Dermis microvascular lymphatic vessel endothelial cell (primary cell): ENCODE measurements at regions not wholly inside any gene's neighbourhood (a gene's known extent, or its start where the extent isn't known, plus 50 kb on each side); places are given as distances from the start of the nearest gene placed in this dataset.

Experiments used
- DNase-seq, 2 donors: peaks; one replicate each; pipeline versions ENCODE4 v3.0.0 to v3.0.0-alpha.2; 2010; ENCODE audit warnings: low read depth in 2 of 2

DNA sequence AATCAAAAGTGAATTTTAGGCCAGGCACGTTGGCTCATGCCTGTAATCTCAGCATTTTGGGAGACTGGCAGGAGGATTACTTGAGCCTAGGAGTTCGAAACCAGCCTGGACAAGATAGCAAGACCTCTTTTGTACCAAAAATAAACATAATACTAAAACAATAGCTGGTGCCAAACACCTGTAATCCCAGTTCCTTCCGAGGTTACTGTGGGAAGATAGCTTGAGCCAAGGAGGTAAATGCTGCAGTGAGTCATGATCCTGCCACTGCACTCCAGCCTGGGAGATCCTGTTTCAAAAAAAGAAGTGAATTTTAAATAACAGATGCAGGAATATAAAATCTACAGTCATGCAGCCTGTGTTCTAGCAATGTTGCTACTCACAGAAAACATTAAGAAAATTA is 488.3 kb downstream of the PPARGC1A start:
- no peak for DNase-seq

DNA sequence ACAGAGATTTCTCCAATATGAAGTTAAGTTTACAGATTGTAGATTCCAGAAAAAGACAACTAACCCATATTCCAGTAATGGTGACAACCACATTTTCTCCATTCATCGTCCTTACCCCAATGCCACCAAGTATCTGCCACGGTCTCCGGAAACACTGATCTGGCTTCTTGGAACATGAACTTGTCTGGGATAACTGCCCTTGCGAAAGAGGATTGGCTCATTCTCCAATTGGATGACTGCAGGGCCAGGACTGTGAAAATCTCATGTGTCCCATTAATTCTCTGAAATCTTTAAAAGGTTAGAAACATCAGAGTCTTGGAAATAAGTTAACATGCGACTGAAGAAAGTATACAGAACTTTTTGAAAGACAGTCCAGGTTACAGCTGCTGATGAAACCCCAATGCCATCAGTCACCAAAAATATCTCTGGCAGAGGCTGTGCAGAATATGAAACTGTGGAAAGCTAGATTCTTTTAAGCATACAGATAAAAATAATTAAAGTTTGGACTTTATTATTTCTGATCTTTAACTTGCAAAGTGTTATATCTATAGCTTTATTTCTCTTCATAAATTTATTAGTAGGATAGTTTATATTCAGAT is 496.9 kb downstream of the PPARGC1A start:
- DNase-seq: no peak

DNA sequence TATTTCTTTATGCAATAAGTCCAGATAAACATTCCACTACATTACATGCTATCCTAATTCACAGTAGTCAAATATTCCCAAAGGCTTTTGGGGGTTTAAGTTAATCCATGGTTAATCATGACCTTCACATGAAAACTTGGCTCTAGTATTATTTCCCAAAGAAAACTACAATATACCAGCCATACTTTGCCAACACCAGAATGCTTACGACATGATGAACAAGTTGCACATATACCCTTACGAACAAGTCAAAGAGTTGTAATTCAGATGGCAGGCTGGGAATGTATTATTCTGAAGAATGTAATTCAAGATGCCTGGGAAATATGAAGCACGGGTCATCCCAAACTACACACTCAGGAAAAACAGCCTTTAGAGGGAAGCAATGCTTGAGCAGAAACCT is 499.6 kb downstream of the PPARGC1A start:
- DNase-seq: no peak

DNA sequence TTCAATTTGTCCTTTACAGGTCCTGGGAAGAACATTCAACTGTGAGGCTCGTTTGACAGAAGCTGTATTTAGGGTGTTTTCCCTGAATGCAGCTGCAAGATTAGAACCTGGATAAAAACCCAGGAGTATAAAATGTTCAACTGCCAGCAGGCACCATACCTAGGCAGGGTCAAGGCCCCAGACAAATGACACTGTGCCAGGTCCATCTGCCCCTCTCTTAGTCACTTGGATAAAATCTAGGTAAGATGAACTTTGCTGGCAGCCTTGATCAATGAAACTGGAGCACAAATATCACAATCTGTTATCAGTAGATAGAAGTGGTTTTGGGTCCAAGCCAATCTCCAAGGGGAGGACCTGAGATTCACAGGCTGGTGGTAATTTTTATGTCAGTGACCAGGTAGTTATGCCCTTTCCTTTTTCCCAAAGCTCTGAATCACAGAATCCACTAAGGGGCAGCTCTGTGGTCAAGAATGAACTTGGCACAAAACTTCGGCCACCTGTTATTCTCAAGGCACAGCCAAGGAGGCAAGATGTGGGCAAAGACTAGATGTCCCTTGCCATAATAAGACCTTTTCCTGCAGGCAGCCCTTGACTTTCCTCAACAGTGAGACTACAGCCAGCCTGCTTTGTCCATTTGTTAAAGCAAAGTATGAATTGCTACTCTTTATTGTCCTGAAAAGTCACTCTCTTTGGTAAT is 501.0 kb downstream of the PPARGC1A start:
- no peak for DNase-seq

GRCh38 chr4:23388255-23388654 is 501.6 kb downstream of the PPARGC1A start:
- DNase-seq: no peak

GRCh38 chr4:23384741-23385140 is 505.1 kb downstream of the PPARGC1A start:
- DNase-seq: no peak

- no peak for DNase-seq
Observed at GRCh38 chr4:23382879-23383278, 507.0 kb downstream of the PPARGC1A start.

DNA sequence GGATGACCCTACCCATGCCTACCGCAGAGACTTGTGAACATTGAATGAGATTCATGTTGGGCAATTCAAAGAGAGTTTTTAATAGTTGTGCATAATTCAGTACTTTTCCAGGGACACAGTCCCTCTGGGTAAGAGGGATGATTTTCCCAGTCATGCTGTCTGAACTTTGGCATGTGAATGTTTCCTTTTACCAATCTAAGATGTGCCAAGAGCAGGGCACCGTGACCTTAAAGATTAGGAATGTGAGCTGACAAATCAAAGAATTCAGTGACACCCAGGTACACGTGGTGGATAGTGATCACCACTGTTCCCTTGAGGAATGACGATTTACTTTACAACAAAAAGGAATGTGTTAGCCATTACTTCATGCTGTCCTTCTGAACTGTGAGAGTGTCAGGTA is 515.6 kb downstream of the PPARGC1A start:
- DNase-seq: no peak

GRCh38 chr4:23373261-23373660 is 516.6 kb downstream of the PPARGC1A start:
- no peak for DNase-seq

DNA sequence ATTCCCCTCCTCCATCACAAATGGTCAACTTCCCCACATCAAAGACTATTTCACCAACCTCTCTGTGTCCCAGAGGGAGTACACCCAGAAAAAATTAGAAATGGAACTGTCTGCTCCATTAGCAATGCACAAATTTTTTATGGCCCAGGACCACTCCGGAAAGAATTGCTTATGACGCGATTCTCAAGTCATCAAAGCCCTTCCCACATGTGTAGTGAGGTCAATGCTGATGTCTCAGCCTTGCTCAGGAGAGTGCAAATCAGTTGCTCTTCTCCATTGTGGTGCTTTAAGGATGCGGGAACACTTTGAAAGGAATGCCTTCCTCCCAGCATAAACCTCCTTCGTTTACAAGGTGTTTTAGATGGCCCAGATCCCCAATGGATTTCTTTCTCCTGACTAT is 518.3 kb downstream of the PPARGC1A start:
- no peak for DNase-seq

GRCh38 chr4:23369331-23369730 is 520.5 kb downstream of the PPARGC1A start:
- no peak for DNase-seq

DNA sequence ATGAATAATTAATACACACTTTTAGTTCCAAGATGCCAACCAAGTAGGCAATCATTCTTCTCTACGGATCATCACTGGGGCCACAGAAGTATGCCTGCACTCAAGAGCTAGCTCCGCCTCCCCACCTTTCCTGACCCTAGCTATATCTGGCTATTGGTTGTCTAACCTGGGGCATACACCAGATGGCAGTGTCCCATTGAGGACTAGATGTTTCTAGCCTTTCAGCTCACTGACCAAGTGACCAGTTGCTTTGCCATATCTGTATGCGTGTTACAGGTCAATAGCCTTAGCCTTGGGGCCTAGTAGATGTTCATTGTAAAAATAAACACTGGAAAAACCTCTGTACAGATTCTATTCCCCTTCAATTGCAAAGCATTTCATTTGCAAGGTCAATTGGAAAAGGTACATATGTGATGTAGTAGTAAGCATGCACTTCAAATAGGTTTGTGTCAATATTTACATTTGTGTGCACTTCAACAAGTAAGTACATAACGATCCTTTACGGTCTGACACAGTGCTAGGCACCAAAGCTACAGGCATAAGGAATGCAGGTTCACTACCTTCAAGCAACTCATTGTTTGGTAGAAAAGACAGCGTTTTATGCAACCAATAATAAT is 521.7 kb downstream of the PPARGC1A start:
- no peak for DNase-seq

DNA sequence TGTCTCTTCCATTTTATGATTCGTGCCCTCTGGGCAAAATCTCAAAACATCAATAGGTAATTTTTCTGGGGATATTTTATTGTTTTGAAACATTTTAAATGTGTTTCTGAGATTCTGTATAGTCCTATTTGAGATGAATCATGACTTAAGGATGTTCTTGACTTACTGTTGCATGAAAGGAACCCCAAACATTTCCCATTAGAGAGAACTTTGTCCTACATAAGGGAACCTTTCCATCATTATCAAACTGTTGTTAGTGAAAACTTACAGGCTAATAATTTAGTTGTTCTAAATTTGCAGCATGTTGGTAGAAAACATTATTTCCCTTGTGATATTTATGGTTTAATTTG is 523.3 kb downstream of the PPARGC1A start:
- no peak for DNase-seq

DNA sequence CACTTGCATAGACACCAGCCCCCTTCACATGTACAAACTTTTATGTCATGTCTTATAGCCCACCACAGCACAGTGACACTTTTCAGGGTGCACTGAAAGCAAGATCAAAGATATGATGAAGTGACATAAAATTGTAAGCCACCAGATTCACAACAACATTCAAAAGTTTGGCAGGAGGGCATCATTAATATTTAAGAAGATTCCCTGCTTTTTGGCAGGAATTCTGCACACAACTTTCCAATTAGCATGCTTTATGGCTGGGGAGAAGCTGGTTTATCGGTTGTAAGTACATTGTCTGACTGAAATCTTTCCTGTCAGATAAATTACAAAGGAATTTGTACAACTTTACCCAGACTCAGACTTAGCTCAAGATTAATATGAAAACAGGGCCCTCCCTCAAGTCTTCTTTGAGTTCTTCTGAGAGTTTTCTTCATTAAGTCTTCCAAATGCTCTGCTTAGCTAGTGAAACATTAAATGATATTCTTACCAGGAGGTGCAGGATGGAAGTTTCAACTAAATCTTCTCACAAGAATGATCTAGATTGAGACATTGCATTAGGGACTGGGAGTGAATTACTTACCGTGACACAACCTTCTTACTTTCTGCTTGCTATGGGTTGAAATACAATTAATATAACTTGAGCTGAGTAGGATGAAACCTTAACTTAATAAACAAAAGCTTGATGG is 523.8 kb downstream of the PPARGC1A start:
- DNase-seq: no peak

DNA sequence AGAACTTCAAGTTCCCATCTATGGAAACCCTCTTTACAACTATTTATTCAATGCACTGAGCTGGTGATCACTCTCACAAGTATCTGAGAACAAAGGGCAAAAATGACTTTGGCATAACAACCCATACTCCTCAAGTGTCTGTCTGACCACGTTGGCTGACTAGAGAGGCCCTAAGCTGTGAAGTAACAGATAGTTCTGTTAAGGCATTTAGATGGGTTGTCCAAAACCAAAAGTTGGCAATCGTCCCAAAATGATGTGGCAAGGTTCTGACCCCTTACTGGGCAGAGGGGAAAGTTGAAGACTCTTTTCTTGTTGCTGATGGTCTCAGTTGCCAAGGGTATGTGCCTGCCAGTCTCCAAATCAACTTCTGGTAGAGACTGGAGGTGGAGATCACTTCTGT is 524.8 kb downstream of the PPARGC1A start:
- no peak for DNase-seq

GRCh38 chr4:23364167-23364566 is 525.7 kb downstream of the PPARGC1A start:
- DNase-seq: no peak

DNA sequence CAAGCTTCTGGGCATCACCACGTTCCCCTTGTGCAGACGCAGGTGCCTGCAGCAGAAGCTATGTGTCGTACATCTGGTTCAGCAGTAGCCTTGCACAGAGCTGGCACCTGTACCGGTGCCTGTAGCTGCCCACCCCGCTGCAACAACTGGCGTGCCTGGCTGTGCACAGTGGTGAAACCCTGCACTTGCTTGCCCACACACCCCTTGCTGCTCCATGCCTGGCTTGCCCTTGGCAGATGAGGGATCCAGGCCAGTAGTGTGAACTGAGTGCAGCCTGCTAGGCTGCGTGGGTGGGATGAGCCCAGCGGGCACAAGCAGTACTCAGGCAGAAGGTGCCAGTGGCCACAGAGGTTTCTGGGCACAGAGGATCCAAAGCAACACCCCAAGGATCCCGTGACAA is 528.4 kb downstream of the PPARGC1A start:
- DNase-seq: no peak

DNA sequence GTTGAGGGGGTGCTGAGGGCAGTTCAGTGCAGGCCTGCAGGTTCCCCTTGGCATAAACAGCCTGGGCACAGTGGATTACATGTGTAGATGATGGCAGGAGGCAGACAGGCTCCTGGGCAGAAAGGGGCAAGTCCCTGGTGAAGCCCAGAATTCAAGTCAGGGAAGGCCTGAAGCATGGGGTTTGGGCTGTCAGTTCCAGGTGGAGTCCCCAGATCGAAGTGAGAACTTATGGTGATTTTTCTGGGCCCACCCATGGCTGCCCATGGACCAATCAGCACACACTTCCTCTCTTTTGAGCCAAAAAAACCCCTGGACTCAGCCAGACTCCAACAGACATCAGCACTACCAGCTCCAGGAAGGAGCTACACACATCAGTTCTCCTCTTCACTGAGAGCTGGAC is 529.1 kb downstream of the PPARGC1A start:
- DNase-seq: no peak

GRCh38 chr4:23355258-23355657 is 534.6 kb downstream of the PPARGC1A start:
- DNase-seq: no peak

DNA sequence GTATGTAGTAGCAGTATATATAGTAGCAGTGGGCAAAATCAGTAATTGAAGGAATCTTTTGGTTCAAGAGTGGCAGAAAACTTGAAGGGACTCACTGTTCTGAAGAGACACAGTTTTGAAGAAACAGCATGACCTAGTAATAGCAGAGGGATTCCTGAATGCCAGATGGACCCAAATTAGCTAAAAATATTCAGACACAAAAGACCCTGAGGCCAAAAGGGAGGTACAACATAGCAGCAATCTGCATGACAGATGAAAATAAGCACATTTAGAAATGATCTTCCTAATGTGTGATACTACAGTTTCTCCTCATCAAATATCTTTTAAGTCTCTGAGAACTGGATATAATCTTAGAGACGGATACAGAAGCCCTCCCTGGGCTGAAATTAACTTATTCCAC is 536.6 kb downstream of the PPARGC1A start:
- no peak for DNase-seq

- no peak for DNase-seq
Observed at GRCh38 chr4:23348789-23349498, 540.9 kb downstream of the PPARGC1A start.

- DNase-seq: no peak
Observed at GRCh38 chr4:23337292-23337691, 552.6 kb downstream of the PPARGC1A start.
